Skeletal muscle satellite cell (primary cell): ENCODE measurements at regions not wholly inside any gene's neighbourhood (a gene's known extent, or its start where the extent isn't known, plus 50 kb on each side); places are given as distances from the start of the nearest gene placed in this dataset.
"Not testable (repeated sequence)": the region's sequence is repeated elsewhere in the genome, so short reads cannot be mapped to it uniquely, and the experiment has no call there.

Source experiments
- H3K27me3 ChIP-seq: 2 replicates; pipeline ENCODE4 v1.7.0; 2013; ENCODE audit warnings: low read length; ENCODE audit not compliant: control insufficient read depth, insufficient read depth
- H3K36me3 ChIP-seq: 2 replicates; pipeline ENCODE4 v1.7.0; 2013; ENCODE audit warnings: mild to moderate bottlenecking, control low read depth, low read length; ENCODE audit not compliant: insufficient read depth
- H3K4me1 ChIP-seq: 2 replicates; pipeline ENCODE4 v1.7.0; 2013; ENCODE audit warnings: low read length; ENCODE audit not compliant: control insufficient read depth, insufficient read depth
- H3K4me2 ChIP-seq: 2 replicates; pipeline ENCODE4 v1.7.0; 2013; ENCODE audit warnings: mild to moderate bottlenecking, low read length
- H3K4me3 ChIP-seq: 2 replicates; pipeline ENCODE4 v1.7.0; 2013; ENCODE audit warnings: low read length
- H3K9ac ChIP-seq: 2 replicates; pipeline ENCODE4 v1.7.0; 2013; ENCODE audit warnings: mild to moderate bottlenecking, low read depth, low read length, moderate library complexity
- H3K9me3 ChIP-seq: replicated peaks from 2 replicates; pipeline ENCODE4 v1.7.0; 2013; ENCODE audit warnings: mild to moderate bottlenecking, control low read depth, low read length

GRCh38 chr14:49036984-49037516, 549.1 kb downstream of the RPS29 start:
- no peak overlapping the region for H3K4me2 ChIP-seq
- no peaks in the 10 kb centered on the region for H3K4me1 ChIP-seq
- no peaks in the 10 kb centered on the region for H3K36me3 ChIP-seq
- no peak overlapping the region for H3K4me3 ChIP-seq
- H3K9ac ChIP-seq, result no peak overlapping the region
- H3K27me3 ChIP-seq, result no peaks in the 10 kb centered on the region
- peaks cover 8% of the 10 kb centered on the region for H3K9me3 ChIP-seq

DNA sequence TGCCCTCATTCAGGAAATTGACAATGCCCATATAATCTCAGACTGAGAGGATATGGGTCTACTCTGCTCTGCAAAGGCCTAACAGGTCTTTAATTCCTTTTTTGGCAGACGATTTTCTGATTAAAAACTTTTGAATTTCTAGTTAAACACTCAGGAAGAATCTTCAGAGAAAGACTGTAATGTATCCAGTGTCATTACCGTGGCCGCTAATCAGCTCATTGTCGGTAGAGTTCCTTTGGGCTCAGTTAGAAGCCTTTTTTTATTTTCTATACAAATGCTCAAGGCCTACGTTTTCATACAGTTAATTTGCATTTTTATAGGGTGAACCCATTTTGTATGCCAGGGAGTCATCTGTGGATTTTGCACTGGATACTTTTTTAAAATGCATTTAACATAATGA, 549.9 kb downstream of the RPS29 start:
- no peaks in the 10 kb centered on the region for H3K36me3 ChIP-seq
- no peak overlapping the region for H3K9ac ChIP-seq
- H3K4me1 ChIP-seq, result no peaks in the 10 kb centered on the region
- H3K4me3 ChIP-seq, result no peak overlapping the region
- H3K27me3 ChIP-seq, result no peaks in the 10 kb centered on the region
- no peak overlapping the region for H3K4me2 ChIP-seq
- peaks cover 6% of the 10 kb centered on the region for H3K9me3 ChIP-seq

DNA sequence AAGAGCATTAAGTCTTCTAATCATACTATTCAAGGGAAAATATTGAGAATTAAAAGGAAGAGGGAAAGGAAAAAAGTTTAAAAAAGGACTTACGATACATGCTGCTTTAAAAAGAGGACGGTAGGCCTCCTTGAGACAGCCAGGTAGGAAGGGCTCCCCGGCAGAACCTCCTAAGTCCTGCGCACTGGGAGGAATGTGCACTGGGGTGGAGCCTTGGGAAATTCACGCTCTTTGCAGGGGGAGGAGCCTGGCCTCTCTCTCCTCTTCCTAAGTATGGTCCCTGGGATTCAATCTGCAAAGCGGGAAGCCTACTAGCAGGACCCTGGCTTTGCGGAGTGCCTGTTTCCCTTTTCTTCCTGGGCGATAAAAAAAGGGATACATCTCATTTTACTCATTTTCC, 553.0 kb downstream of the RPS29 start:
- Histone ChIP-seq H3K9me3 (peaks cover 6% of the 10 kb centered on the region), H3K4me1 (no peaks in the 10 kb centered on the region), H3K9ac (no peak overlapping the region), H3K4me2 (no peak overlapping the region), H3K36me3 (no peaks in the 10 kb centered on the region), H3K4me3 (no peak overlapping the region), H3K27me3 (no peaks in the 10 kb centered on the region)

DNA sequence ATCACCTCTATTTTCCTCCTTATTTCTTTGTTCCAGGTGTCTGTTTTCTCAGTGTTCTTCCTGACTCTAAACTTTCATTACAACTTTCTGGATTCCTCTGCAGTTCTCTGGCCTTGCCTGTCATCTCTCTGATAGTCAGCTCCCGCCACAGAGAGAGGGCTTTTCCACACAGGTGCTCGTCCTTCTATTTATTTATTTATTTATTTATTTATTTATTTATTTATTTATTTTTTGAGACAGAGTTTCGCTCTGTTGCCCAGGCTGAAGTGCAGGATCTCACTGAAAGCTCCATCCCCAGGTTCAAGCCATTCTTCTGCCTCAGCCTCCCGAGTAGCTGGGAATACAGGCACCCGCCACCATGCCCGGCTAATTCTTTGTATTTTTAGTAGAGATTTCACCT, 554.5 kb downstream of the RPS29 start:
- not testable (repeated sequence) for H3K36me3 ChIP-seq, H3K4me3 ChIP-seq, H3K4me1 ChIP-seq, H3K4me2 ChIP-seq, H3K9me3 ChIP-seq, H3K9ac ChIP-seq, H3K27me3 ChIP-seq

DNA sequence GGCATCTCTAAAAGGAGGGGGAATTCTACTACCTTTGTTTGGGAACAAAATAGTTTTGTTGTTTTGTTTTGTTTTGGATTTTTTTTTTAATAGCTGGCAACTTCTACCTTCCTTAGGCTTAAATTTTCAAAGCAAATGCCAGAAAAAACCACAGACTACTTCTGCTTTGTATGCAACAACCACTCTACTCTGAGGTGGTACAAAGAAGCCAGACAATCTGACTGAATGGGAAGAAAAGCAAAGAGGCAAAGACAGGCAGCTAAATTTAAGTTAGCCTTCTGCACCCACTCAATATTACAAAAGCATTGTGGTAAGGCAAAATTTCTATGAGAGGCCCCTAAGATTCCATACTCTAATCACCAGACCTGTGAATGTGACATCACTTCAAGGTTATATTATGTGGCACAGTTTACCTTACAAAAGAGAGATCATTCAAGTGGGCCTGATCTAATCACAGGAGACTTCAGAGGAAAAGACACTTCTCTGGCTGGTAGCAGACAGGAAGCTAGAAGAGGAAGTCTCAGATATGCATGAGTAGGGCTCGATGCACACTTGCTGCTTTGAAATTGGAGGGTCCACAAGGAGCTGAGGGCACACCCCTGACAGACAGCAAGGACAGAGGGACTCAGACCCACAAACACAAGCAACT, 566.6 kb downstream of the RPS29 start:
- no peak overlapping the region for H3K4me3 ChIP-seq
- no peak overlapping the region for H3K9ac ChIP-seq
- no peaks in the 10 kb centered on the region for H3K4me1 ChIP-seq

GRCh38 chr14:49017447-49017846, 568.7 kb downstream of the RPS29 start:
- Histone ChIP-seq H3K4me3 (no peak overlapping the region), H3K4me1 (no peaks in the 10 kb centered on the region), H3K4me2 (no peak overlapping the region), H3K27me3 (no peaks in the 10 kb centered on the region), H3K9ac (no peak overlapping the region), H3K36me3 (no peaks in the 10 kb centered on the region), H3K9me3 (no peaks in the 10 kb centered on the region)

More for the DNA sequence above, 566.6 kb downstream of the RPS29 start:
- Histone ChIP-seq H3K27me3 (no peaks in the 10 kb centered on the region), H3K36me3 (no peaks in the 10 kb centered on the region), H3K4me2 (no peak overlapping the region), H3K9me3 (no peaks in the 10 kb centered on the region)

DNA sequence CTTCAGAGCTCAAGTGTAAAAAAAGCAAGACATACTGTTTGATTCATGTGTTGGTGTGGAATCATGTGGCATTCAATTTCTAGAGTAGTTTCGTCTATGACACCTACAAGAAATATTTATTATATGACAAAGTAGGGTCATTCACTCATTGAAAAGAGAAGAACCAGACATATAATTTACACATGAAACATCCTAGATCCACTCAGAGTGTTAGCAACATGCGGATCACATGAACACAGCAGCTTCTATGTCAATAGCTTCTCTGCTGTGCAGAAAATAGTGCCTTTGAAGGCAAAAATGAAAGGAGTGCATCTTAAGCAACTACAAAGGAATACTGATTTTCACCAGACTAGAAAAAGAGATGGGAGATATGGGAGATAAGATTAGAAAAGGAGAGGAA, 569.8 kb downstream of the RPS29 start:
- H3K36me3 ChIP-seq, result no peaks in the 10 kb centered on the region
- H3K9ac ChIP-seq, result no peak overlapping the region
- no peaks in the 10 kb centered on the region for H3K9me3 ChIP-seq
- H3K4me1 ChIP-seq, result no peaks in the 10 kb centered on the region
- no peaks in the 10 kb centered on the region for H3K27me3 ChIP-seq
- H3K4me3 ChIP-seq, result no peak overlapping the region
- no peak overlapping the region for H3K4me2 ChIP-seq

DNA sequence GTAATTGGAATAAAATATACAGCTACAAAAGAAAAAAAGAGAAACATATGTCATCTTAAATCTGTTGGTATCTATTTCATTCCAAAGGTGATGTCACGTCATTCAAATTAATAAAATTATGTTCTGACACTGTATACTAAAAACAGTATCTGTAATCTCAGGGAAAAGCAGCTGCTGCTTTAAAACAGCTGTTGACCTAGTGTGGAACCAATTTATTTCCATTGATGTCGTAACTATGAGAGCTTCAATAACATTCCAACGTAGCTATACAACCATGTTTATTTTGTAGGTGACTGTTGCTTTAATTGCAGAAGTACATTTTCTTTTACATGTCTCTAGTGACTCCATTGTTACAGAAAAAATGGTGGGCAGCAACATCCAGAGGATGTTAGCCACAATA, 571.7 kb downstream of the RPS29 start:
- H3K4me2 ChIP-seq, result no peak overlapping the region
- no peak overlapping the region for H3K9ac ChIP-seq
- no peaks in the 10 kb centered on the region for H3K4me1 ChIP-seq
- H3K9me3 ChIP-seq, result no peaks in the 10 kb centered on the region
- no peaks in the 10 kb centered on the region for H3K27me3 ChIP-seq
- no peaks in the 10 kb centered on the region for H3K36me3 ChIP-seq
- H3K4me3 ChIP-seq, result no peak overlapping the region

GRCh38 chr14:49008363-49008762, 577.8 kb downstream of the RPS29 start:
- H3K36me3 ChIP-seq, result no peaks in the 10 kb centered on the region
- H3K9me3 ChIP-seq, result no peaks in the 10 kb centered on the region
- H3K4me1 ChIP-seq, result no peaks in the 10 kb centered on the region
- H3K9ac ChIP-seq, result no peak overlapping the region
- H3K27me3 ChIP-seq, result no peaks in the 10 kb centered on the region
- H3K4me3 ChIP-seq, result no peak overlapping the region
- H3K4me2 ChIP-seq, result no peak overlapping the region

GRCh38 chr14:48991141-48991540, 595.0 kb downstream of the RPS29 start:
- Histone ChIP-seq H3K9me3 (no peaks in the 10 kb centered on the region), H3K4me1 (no peaks in the 10 kb centered on the region), H3K36me3 (no peaks in the 10 kb centered on the region), H3K4me3 (no peak overlapping the region), H3K27me3 (no peaks in the 10 kb centered on the region), H3K4me2 (no peak overlapping the region), H3K9ac (no peak overlapping the region)

- Histone ChIP-seq H3K4me1 (no peaks in the 10 kb centered on the region), H3K27me3 (no peaks in the 10 kb centered on the region), H3K4me2 (no peak overlapping the region), H3K9me3 (no peaks in the 10 kb centered on the region), H3K4me3 (no peak overlapping the region), H3K36me3 (no peaks in the 10 kb centered on the region), H3K9ac (no peak overlapping the region)
These were observed 602.8 kb downstream of the RPS29 start for GRCh38 chr14:48983351-48983888.

GRCh38 chr14:48974994-48975393, 611.2 kb downstream of the RPS29 start:
- Histone ChIP-seq H3K4me1 (no peaks in the 10 kb centered on the region), H3K27me3 (no peaks in the 10 kb centered on the region), H3K9me3 (no peaks in the 10 kb centered on the region), H3K36me3 (no peaks in the 10 kb centered on the region), H3K9ac (no peak overlapping the region), H3K4me2 (no peak overlapping the region), H3K4me3 (no peak overlapping the region)
